ENCODE measurements at regions not wholly inside any gene's neighbourhood (a gene's known extent, or its start where the extent isn't known, plus 50 kb on each side); places are given as distances from the start of the nearest gene placed in this dataset.

DNA sequence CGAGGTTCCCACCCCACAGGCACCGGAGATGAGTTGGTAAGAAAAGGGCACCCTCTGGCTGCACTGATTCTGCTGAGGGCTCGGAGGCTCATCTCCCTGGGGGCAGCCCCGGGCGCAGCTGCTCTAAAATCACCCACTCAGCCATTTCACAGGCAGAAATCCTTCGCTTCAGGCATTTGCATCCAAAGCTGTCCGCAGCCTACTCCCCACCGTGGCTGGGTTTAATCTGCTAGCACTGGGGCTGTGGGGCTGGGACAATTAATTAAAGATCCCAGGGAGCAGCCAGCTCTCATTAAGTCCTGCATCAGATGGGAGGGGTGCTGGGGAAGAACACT lies 104.3 kb upstream of the PRR20G start:
- TF ChIP-seq CTCF (IDR thresholded peaks at IDR 0.05): no peak
- no peak for TF ChIP-seq POLR2A (IDR thresholded peaks at IDR 0.05)
